IMR-90 (cell line): ENCODE measurements at regions not wholly inside any gene's neighbourhood (a gene's known extent, or its start where the extent isn't known, plus 50 kb on each side); places are given as distances from the start of the nearest gene placed in this dataset.

ENCODE experiments used
- ATAC-seq: fragments of 200-7000 bp; cut with Tn5 transposase; 2 replicates; pipeline ENCODE4 v1.9.1; 2020; ENCODE audit warnings: low read depth, mild to moderate bottlenecking, moderate library complexity
- BruUV-seq: library from RNA; stranded (reverse); fragments of 400-500 nt; replicated peaks from 2 replicates; lab custom pipeline; 2021; lab: Mats Ljungman, UMichigan
- CTCF ChIA-PET: fragments of 300-600 bp; formaldehyde crosslinking; extraction: SDS; loops from one replicate; lab custom pipeline; 2021; ENCODE audit warnings: antibody characterized with exemption; lab: Yijun Ruan, JAX
- POLR2A ChIA-PET: fragments of 300-600 bp; sonication (Branson Sonifier 250); formaldehyde crosslinking; loops from one replicate; lab custom pipeline; 2022; ENCODE audit warnings: antibody characterized with exemption; ENCODE audit not compliant: unreplicated experiment; lab: Charles Lee
- DNase-seq: peaks from one replicate; pipeline ENCODE4 v3.0.0; 2013
- H2AFZ ChIP-seq: replicated peaks from 2 replicates; pipeline ENCODE3; 2013; ENCODE audit warnings: low read length, mild to moderate bottlenecking; ENCODE audit not compliant: poor library complexity
- H2AK5ac ChIP-seq: 2 replicates; pipeline ENCODE4 v1.6.1; 2013; ENCODE audit warnings: low read depth, low read length, inconsistent platforms
- H2AK9ac ChIP-seq: replicated peaks from 2 replicates; pipeline ENCODE3; 2013; ENCODE audit warnings: mild to moderate bottlenecking, low read depth, low read length, moderate library complexity; ENCODE audit not compliant: poor library complexity
- H2BK120ac ChIP-seq: 2 replicates; pipeline ENCODE4 v1.6.1; 2013; ENCODE audit warnings: low read depth, low read length, inconsistent platforms
- H2BK15ac ChIP-seq: 3 replicates; pipeline ENCODE4 v1.6.1; 2013; ENCODE audit warnings: low read depth, low read length, inconsistent platforms
- H2BK20ac ChIP-seq: 2 replicates; pipeline ENCODE4 v1.6.1; 2013; ENCODE audit warnings: low read depth, mild to moderate bottlenecking, inconsistent platforms, low read length, moderate library complexity
- H2BK5ac ChIP-seq: 2 replicates; pipeline ENCODE4 v1.6.1; 2013; ENCODE audit warnings: mild to moderate bottlenecking, low read depth, low read length, inconsistent platforms; ENCODE audit not compliant: poor library complexity, severe bottlenecking
- H3K14ac ChIP-seq: replicated peaks from 2 replicates; pipeline ENCODE4 v1.6.1; 2013; ENCODE audit warnings: low read depth, low read length, inconsistent platforms
- H3K18ac ChIP-seq: 2 replicates; pipeline ENCODE4 v1.6.1; 2013; ENCODE audit warnings: low read depth, low read length, control low read depth
- H3K23ac ChIP-seq: 2 replicates; pipeline ENCODE4 v1.6.1; 2013; ENCODE audit warnings: low read depth, low read length, inconsistent platforms
- H3K27ac ChIP-seq: 2 replicates; pipeline ENCODE4 v1.5.1; 2013; ENCODE audit warnings: mild to moderate bottlenecking, control low read depth, low read length; ENCODE audit not compliant: insufficient read depth
- H3K27me3 ChIP-seq: 2 replicates; pipeline ENCODE4 v1.6.1; 2013; ENCODE audit warnings: low read length; ENCODE audit not compliant: control insufficient read depth, insufficient read depth
- H3K36me3 ChIP-seq: 2 replicates; pipeline ENCODE4 v1.6.1; 2013; ENCODE audit warnings: low read length, mixed read lengths; ENCODE audit not compliant: control insufficient read depth, insufficient read depth
- H3K4ac ChIP-seq: 2 replicates; pipeline ENCODE4 v1.6.1; 2013; ENCODE audit warnings: low read depth, low read length, inconsistent platforms
- H3K4me1 ChIP-seq: 2 replicates; pipeline ENCODE4 v1.6.1; 2013; ENCODE audit warnings: low read length, mixed read lengths; ENCODE audit not compliant: control insufficient read depth, insufficient read depth
- H3K4me2 ChIP-seq: 2 replicates; pipeline ENCODE4 v1.6.1; 2013; ENCODE audit warnings: low read depth, mild to moderate bottlenecking, control low read depth, low read length, moderate library complexity
- H3K4me3 ChIP-seq: 2 replicates; pipeline ENCODE4 v1.5.1; 2013; ENCODE audit warnings: low read depth, mild to moderate bottlenecking, control low read depth, low read length, moderate library complexity; ENCODE audit not compliant: insufficient read depth
- H3K56ac ChIP-seq: 2 replicates; pipeline ENCODE4 v1.6.1; 2013; ENCODE audit warnings: low read length, inconsistent platforms; ENCODE audit not compliant: insufficient read depth; ENCODE audit errors: extremely low read depth
- H3K79me1 ChIP-seq, 2 experiments: 2 replicates each; pipeline ENCODE4 v1.6.1; 2013; ENCODE audit warnings: low read length in 2 of 2, inconsistent platforms in 1 of 2, low read depth in 1 of 2
- H3K9ac ChIP-seq: 2 replicates; pipeline ENCODE4 v1.6.1; 2013; ENCODE audit warnings: low read depth, low read length, control low read depth
- H3K9me1 ChIP-seq: 2 replicates; pipeline ENCODE4 v1.6.1; 2013; ENCODE audit warnings: low read length, inconsistent platforms; ENCODE audit not compliant: insufficient read depth
- H3K9me3 ChIP-seq: 2 replicates; pipeline ENCODE4 v1.6.1; 2013; ENCODE audit warnings: low read length; ENCODE audit not compliant: control insufficient read depth, insufficient read depth
- H4K20me1 ChIP-seq: 2 replicates; pipeline ENCODE4 v1.6.1; 2013; ENCODE audit warnings: low read length, inconsistent platforms; ENCODE audit not compliant: insufficient read depth
- H4K5ac ChIP-seq: 2 replicates; pipeline ENCODE4 v1.6.1; 2013; ENCODE audit warnings: mild to moderate bottlenecking, low read depth, low read length, control low read depth
- H4K8ac ChIP-seq, 2 experiments: 2 replicates each; pipeline ENCODE4 v1.6.1; 2013; ENCODE audit warnings: low read depth in 2 of 2, low read length in 2 of 2, control low read depth in 1 of 2, inconsistent platforms in 1 of 2
- H4K91ac ChIP-seq: 2 replicates; pipeline ENCODE4 v1.6.1; 2013; ENCODE audit warnings: low read depth, low read length, inconsistent platforms; ENCODE audit not compliant: insufficient read depth
- BHLHE40 ChIP-seq: fragments of 150-350 bp; IDR thresholded peaks from 2 replicates; pipeline ENCODE4 v1.6.1; 2016; ENCODE audit warnings: mild to moderate bottlenecking, low read depth, low read length
- CEBPB ChIP-seq: IDR thresholded peaks from 2 replicates; pipeline ENCODE4 v1.6.1; 2012; ENCODE audit warnings: low read depth, low read length, improper control_type of control experiment
- CHD1 ChIP-seq: IDR thresholded peaks from 2 replicates; pipeline ENCODE4 v1.6.1; 2012; ENCODE audit warnings: low read depth, low read length, improper control_type of control experiment
- ELK1 ChIP-seq: fragments of 150-350 bp; IDR thresholded peaks from 2 replicates; pipeline ENCODE4 v1.6.1; 2016; ENCODE audit warnings: low read depth, mild to moderate bottlenecking, low read length, moderate library complexity, borderline replicate concordance
- FOS ChIP-seq: fragments of 150-350 bp; IDR thresholded peaks from 2 replicates; pipeline ENCODE4 v1.6.1; 2016; ENCODE audit warnings: low read depth, low read length
- MAFK ChIP-seq: IDR thresholded peaks from 2 replicates; pipeline ENCODE4 v1.6.1; 2012; ENCODE audit warnings: low read depth, low read length, improper control_type of control experiment
- NFE2L2 ChIP-seq: fragments of 150-350 bp; IDR thresholded peaks from 2 replicates; pipeline ENCODE4 v1.6.1; 2016; ENCODE audit warnings: low read depth, mild to moderate bottlenecking, low read length
- POLR2A ChIP-seq: IDR thresholded peaks from 2 replicates; pipeline ENCODE4 v1.6.1; 2012; ENCODE audit warnings: mild to moderate bottlenecking, low read depth, low read length
- RAD21 ChIP-seq: IDR thresholded peaks from 2 replicates; pipeline ENCODE4 v1.6.1; 2012; ENCODE audit warnings: low read length, improper control_type of control experiment
- RCOR1 ChIP-seq: IDR thresholded peaks from 2 replicates; pipeline ENCODE4 v1.6.1; 2012; ENCODE audit warnings: mild to moderate bottlenecking, low read length, improper control_type of control experiment; ENCODE audit not compliant: insufficient replicate concordance
- RFX5 ChIP-seq: IDR thresholded peaks from 2 replicates; pipeline ENCODE4 v1.8.0; 2012; ENCODE audit warnings: low read depth, mild to moderate bottlenecking, low read length, moderate library complexity
- SMC3 ChIP-seq: fragments of 150-350 bp; IDR thresholded peaks from 2 replicates; pipeline ENCODE4 v1.6.1; 2016; ENCODE audit warnings: low read depth, mild to moderate bottlenecking, antibody characterized with exemption, low read length, moderate library complexity
- USF2 ChIP-seq: fragments of 150-350 bp; IDR thresholded peaks from 2 replicates; pipeline ENCODE4 v1.6.1; 2017; ENCODE audit warnings: mild to moderate bottlenecking, antibody characterized with exemption, low read length, low read depth
- WGBS, 2 experiments: methylation state at CpG; one replicate each; pipeline versions ENCODE4 v1.1.5 to v1.1.7; 2013; ENCODE audit warnings: missing lambda C conversion rate in 2 of 2; ENCODE audit not compliant: insufficient read length in 1 of 2; ENCODE audit errors: extremely low coverage in 2 of 2; 5-methylcytosine and 5-hydroxymethylcytosine counted together
- dilution Hi-C: fragments of 300-500 bp; cut with HindIII; formaldehyde crosslinking; loops from one replicate; pipeline ENCODE4 v1.14.3; 2018; ENCODE audit warnings: low sequenced_read_pairs; ENCODE audit not compliant: unreplicated experiment
- in situ Hi-C: fragments of 300-500 bp; cut with MboI; formaldehyde crosslinking; loops from 3 replicates; pipeline ENCODE4 v1.14.3; 2019; ENCODE audit warnings: low sequenced_read_pairs, inconsistent platforms, mixed read lengths
- intact Hi-C: fragments of 100-400 bp; cut with micrococcal nuclease; formaldehyde crosslinking; loops from 2 replicates; pipeline ENCODE4 v1.10.0; 2022
- TF ChIP-seq, protein P1 (sequence below): conservative IDR thresholded peaks from 2 replicates; pipeline ENCODE4 v1.5.1; 2012; ENCODE audit warnings: mild to moderate bottlenecking, low read depth, low read length, improper control_type of control experiment

DNA sequence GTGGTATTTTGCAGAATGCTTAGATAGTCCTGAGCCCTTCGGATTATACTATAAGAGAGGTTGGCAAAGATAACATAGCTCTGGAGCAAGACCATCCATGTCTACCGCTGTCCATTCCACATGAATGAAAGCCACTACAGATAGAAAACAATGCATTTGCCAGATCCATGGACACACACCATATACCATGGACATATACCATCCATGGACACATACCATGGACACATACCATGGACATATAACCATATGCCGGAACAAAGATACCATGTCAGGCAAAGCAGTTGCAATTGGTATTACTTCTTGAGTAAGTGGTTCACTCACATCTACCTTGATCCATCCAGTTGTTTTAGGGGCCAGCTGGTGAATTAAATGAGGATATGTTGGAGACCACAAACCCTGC is 53.2 kb upstream of the ATP6AP2 start:
- Histone ChIP-seq H3K23ac (no peak overlapping the region), H3K4ac (no peak overlapping the region), H3K4me3 (no peak overlapping the region), H3K18ac (no peak overlapping the region), H3K9me3 (no peaks in the 10 kb centered on the region), H3K79me1 (no peaks in the 10 kb centered on the region), H4K5ac (no peak overlapping the region), H4K91ac (no peak overlapping the region), H4K20me1 (no peaks in the 10 kb centered on the region), H2AK9ac (no peak overlapping the region), H3K56ac (no peak overlapping the region), H3K27ac (no peak overlapping the region), H3K4me1 (no peaks in the 10 kb centered on the region), H3K27me3 (peaks cover 43% of the 10 kb centered on the region), H3K9ac (no peak overlapping the region), H3K36me3 (no peaks in the 10 kb centered on the region), H2BK15ac (no peak overlapping the region), H2AK5ac (no peak overlapping the region), H3K14ac (no peak overlapping the region), H2BK120ac (no peak overlapping the region), H2AFZ (no peak overlapping the region), H3K4me2 (no peak overlapping the region), H2BK5ac (no peak overlapping the region), H4K8ac (no peak overlapping the region), H3K9me1 (no peaks in the 10 kb centered on the region), H2BK20ac (no peak overlapping the region)
- DNase-seq = no peak
- TF ChIP-seq MAFK = no peak
- no peak for TF ChIP-seq ELK1
- no peak for TF ChIP-seq FOS
- no peak for TF ChIP-seq SMC3
- no peak for TF ChIP-seq CEBPB
- no peak for TF ChIP-seq RCOR1
- no peak for TF ChIP-seq NFE2L2
- no peak for TF ChIP-seq BHLHE40
- no peak for TF ChIP-seq USF2
- no peak for TF ChIP-seq RFX5
- TF ChIP-seq, protein P1, sequence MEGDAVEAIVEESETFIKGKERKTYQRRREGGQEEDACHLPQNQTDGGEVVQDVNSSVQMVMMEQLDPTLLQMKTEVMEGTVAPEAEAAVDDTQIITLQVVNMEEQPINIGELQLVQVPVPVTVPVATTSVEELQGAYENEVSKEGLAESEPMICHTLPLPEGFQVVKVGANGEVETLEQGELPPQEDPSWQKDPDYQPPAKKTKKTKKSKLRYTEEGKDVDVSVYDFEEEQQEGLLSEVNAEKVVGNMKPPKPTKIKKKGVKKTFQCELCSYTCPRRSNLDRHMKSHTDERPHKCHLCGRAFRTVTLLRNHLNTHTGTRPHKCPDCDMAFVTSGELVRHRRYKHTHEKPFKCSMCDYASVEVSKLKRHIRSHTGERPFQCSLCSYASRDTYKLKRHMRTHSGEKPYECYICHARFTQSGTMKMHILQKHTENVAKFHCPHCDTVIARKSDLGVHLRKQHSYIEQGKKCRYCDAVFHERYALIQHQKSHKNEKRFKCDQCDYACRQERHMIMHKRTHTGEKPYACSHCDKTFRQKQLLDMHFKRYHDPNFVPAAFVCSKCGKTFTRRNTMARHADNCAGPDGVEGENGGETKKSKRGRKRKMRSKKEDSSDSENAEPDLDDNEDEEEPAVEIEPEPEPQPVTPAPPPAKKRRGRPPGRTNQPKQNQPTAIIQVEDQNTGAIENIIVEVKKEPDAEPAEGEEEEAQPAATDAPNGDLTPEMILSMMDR = no peak
- TF ChIP-seq RAD21 = no peak
- TF ChIP-seq POLR2A = no peak
- TF ChIP-seq CHD1 = no peak
- intact Hi-C loops = no loop called here
- in situ Hi-C loops = no loop called here
- dilution Hi-C loops = no loop called here
- no peak for ATAC-seq
- CTCF ChIA-PET = no interaction called here
- no TSS peak for BruUV-seq
- WGBS, 2 experiments = no CpG with 5 or more reads among the region's 3 CpGs
- POLR2A ChIA-PET = no interaction called here
